ENCODE measurements at regions not wholly inside any gene's neighbourhood (a gene's known extent, or its start where the extent isn't known, plus 50 kb on each side); places are given as distances from the start of the nearest gene placed in this dataset.

- TF ChIP-seq CTCF (IDR thresholded peaks at IDR 0.05; ENCODE audit: low read depth, low read length): no peak
- DNase-seq (ENCODE audit: low read depth in 2 of 2): no peak
- H3K4me3 ChIP-seq (replicated peaks in 1 of 2; ENCODE audit: low read depth in 2 of 2, low read length in 2 of 2): no peak overlapping the region
Observed at GRCh38 chr6:1009103-1009502, 302.8 kb upstream of the FOXQ1 start.

GRCh38 chr6:1007159-1007558, 304.7 kb upstream of the FOXQ1 start:
- no peak for TF ChIP-seq CTCF (IDR thresholded peaks at IDR 0.05; ENCODE audit: low read depth, low read length)
- DNase-seq (ENCODE audit: low read depth in 2 of 2): no peak
- H3K4me3 ChIP-seq (replicated peaks in 1 of 2; ENCODE audit: low read depth in 2 of 2, low read length in 2 of 2): no peak overlapping the region

GRCh38 chr6:1004885-1005630, 306.8 kb upstream of the FOXQ1 start:
- no peak for DNase-seq (ENCODE audit: low read depth in 2 of 2)
- TF ChIP-seq CTCF (IDR thresholded peaks at IDR 0.05; ENCODE audit: low read depth, low read length): no peak

DNA sequence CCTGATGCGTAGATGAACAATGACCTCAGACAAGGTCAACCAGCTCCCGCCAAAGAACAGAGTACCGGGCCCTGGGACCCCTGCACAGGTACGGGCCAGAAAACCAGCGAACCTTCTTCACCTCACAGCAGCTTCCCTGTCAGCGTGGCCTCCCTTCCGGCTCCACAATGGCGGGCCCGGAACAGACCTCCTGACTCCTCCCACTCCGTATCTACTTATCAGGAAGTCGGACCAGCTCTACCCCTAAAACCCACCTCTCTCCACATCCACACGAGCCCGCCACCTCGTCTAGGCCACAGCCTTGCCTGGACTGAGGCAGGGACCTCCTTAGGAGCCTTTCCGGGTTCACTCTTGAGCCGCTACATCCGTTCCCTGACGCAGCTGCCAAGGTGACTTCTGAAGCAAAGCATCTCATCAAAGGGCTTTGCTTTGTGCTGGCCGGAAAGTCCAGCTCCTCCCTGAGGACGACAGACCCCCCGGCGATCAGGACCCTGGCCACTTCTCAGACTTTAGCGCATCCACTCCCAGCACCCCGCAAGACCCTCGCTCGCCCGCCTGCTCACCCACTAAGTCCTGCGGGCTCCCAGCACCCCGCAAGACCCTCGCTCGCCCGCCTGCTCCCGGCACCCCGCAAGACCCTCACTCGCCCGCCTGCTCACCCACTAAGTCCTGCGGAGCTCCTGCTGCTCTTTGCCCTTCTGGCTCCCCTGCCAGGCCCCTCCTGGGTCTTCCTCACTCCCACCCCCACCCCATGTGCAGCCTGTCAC, 308.3 kb upstream of the FOXQ1 start:
- DNase-seq (ENCODE audit: low read depth in 2 of 2): no peak
- no peak overlapping the region for H3K4me3 ChIP-seq (replicated peaks in 1 of 2; ENCODE audit: low read depth in 2 of 2, low read length in 2 of 2)
- no peak for TF ChIP-seq CTCF (IDR thresholded peaks at IDR 0.05; ENCODE audit: low read depth, low read length)

More at GRCh38 chr6:1004885-1005630, 306.8 kb upstream of the FOXQ1 start:
- no peak overlapping the region for H3K4me3 ChIP-seq (replicated peaks in 1 of 2; ENCODE audit: low read depth in 2 of 2, low read length in 2 of 2)

GRCh38 chr6:1002989-1003388, 308.9 kb upstream of the FOXQ1 start:
- no peak overlapping the region for H3K4me3 ChIP-seq (replicated peaks in 1 of 2; ENCODE audit: low read depth in 2 of 2, low read length in 2 of 2)
- TF ChIP-seq CTCF (IDR thresholded peaks at IDR 0.05; ENCODE audit: low read depth, low read length): no peak
- DNase-seq (ENCODE audit: low read depth in 2 of 2): no peak

DNA sequence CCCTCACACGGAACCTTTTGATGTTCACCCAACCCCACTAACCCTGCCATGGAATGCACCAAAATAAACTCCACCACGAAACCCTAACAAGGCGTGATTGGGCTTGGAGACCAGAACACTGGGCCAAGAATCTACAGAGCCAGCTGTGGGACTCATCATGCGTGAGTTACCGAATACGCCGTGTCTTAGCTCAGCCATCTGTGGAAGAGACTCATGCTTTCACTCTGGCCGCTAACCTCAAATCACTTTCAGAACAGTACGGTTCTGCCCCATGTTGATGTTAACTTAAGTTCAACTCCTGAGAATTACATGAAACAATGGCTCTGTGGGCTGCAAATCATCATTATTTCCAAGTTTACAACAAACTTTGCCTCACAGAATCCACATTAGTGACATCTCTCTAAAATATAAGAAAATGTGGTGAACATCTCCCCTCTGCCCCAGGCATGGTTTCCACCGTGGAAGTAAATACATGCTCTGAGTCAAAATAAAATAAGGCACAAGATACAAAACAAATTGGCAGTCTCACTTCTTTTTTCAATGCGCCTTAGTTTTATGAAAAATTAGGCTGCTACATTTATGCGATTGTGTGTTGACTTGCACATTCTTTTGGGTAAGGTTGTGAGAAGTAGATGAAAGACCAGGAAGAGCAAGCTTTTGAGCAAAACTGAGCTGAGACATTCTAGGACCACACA, 308.9 kb upstream of the EXOC2 start:
- TF ChIP-seq CTCF (IDR thresholded peaks at IDR 0.05; ENCODE audit: low read depth, low read length): no peak
- H3K4me3 ChIP-seq (replicated peaks in 1 of 2; ENCODE audit: low read depth in 2 of 2, low read length in 2 of 2): no peak overlapping the region
- DNase-seq (ENCODE audit: low read depth in 2 of 2): no peak
